T-helper 1 cell treated with Interleukin-12 subunit alpha and Interleukin-12 subunit beta and Interleukin-4 antibody, amounts not matched to agents 30 ng/mL and 1 ng/mL, for 36 hours (primary cell): ENCODE measurements at regions not wholly inside any gene's neighbourhood (a gene's known extent, or its start where the extent isn't known, plus 50 kb on each side); places are given as distances from the start of the nearest gene placed in this dataset.
"Not testable (repeated sequence)": the region's sequence is repeated elsewhere in the genome, so short reads cannot be mapped to it uniquely, and the experiment has no call there.

Experiments used
- intact Hi-C: fragments of 100-400 bp; cut with micrococcal nuclease; formaldehyde crosslinking; loops from one replicate; pipeline ENCODE4 v1.15.1; 2024

- intact Hi-C loops, result no loop called here
Measured at GRCh38 chr4:89502581-89502980, 195.0 kb upstream of the GPRIN3 start.

GRCh38 chr4:89497517-89498308 lies 190.1 kb upstream of the GPRIN3 start:
- intact Hi-C loops, result no loop called here

GRCh38 chr4:89496851-89497250 lies 189.3 kb upstream of the GPRIN3 start:
- intact Hi-C loops, result no loop called here

GRCh38 chr4:89493367-89493766 lies 185.8 kb upstream of the GPRIN3 start:
- intact Hi-C loops, result no loop called here

GRCh38 chr4:89492581-89493071 lies 185.0 kb upstream of the GPRIN3 start:
- intact Hi-C loops, result no loop called here

GRCh38 chr4:89491761-89492160 lies 184.2 kb upstream of the GPRIN3 start:
- intact Hi-C loops, result no loop called here

- intact Hi-C loops, result not testable (repeated sequence)
Measured at GRCh38 chr4:89489921-89490431, 182.4 kb upstream of the GPRIN3 start.

GRCh38 chr4:89489338-89489771 lies 181.8 kb upstream of the GPRIN3 start:
- intact Hi-C loops, result no loop called here

GRCh38 chr4:89488736-89489135 lies 181.1 kb upstream of the GPRIN3 start:
- intact Hi-C loops, result no loop called here

GRCh38 chr4:89486673-89487072 lies 179.1 kb upstream of the GPRIN3 start:
- intact Hi-C loops, result loop anchor here (2.0 kb wide), 1 partner anchor 408 kb away; the partner anchor contains the start of gene MMRN1

GRCh38 chr4:89486042-89486441 lies 178.4 kb upstream of the GPRIN3 start:
- intact Hi-C loops, result loop anchor here (2.0 kb wide), 1 partner anchor 409 kb away; the partner anchor contains the start of gene MMRN1

- intact Hi-C loops, result no loop called here
Measured at GRCh38 chr4:89483833-89484232, 176.2 kb upstream of the GPRIN3 start.

GRCh38 chr4:89482926-89483595 lies 175.5 kb upstream of the GPRIN3 start:
- intact Hi-C loops, result loop anchor here (1.0 kb wide), 1 partner anchor 419 kb away; no protein-coding TSS in a partner anchor

- intact Hi-C loops, result loop anchor here (1.0 kb wide), 1 partner anchor 420 kb away; no protein-coding TSS in a partner anchor
Measured at GRCh38 chr4:89482251-89482650, 174.7 kb upstream of the GPRIN3 start.

- intact Hi-C loops, result loop anchor here (1.0 kb wide), 1 partner anchor 32 kb away; no protein-coding TSS in a partner anchor
Measured at GRCh38 chr4:89469930-89470375, 162.4 kb upstream of the GPRIN3 start.

GRCh38 chr4:89469516-89469915 lies 161.9 kb upstream of the GPRIN3 start:
- intact Hi-C loops, result no loop called here

GRCh38 chr4:89468602-89469001 lies 161.0 kb upstream of the GPRIN3 start:
- intact Hi-C loops, result no loop called here

GRCh38 chr4:89463341-89463740 lies 155.7 kb upstream of the GPRIN3 start:
- intact Hi-C loops, result no loop called here

GRCh38 chr4:89447543-89447942 lies 139.9 kb upstream of the GPRIN3 start:
- intact Hi-C loops, result no loop called here

GRCh38 chr4:89446193-89446592 lies 138.6 kb upstream of the GPRIN3 start:
- intact Hi-C loops, result no loop called here

GRCh38 chr4:89439533-89439932 lies 131.9 kb upstream of the GPRIN3 start:
- intact Hi-C loops, result loop anchor here (5.0 kb wide), 1 partner anchor 327 kb away; the partner anchor contains the start of gene TIGD2
